Choroid plexus epithelial cell (primary cell): ENCODE measurements at regions not wholly inside any gene's neighbourhood (a gene's known extent, or its start where the extent isn't known, plus 50 kb on each side); places are given as distances from the start of the nearest gene placed in this dataset.

Source experiments
- DNase-seq: peaks from one replicate; pipeline ENCODE4 v3.0.0-alpha.2; 2010; ENCODE audit warnings: low read depth
- H3K4me3 ChIP-seq: 2 replicates; pipeline ENCODE4 v1.5.1; 2011; ENCODE audit warnings: low read depth, mild to moderate bottlenecking, control low read depth, low read length, moderate library complexity
- TF ChIP-seq, protein P1 (sequence below): conservative IDR thresholded peaks from 2 replicates; pipeline ENCODE4 v1.5.1; 2011; ENCODE audit warnings: low read depth, mild to moderate bottlenecking, control low read depth, inconsistent platforms, low read length, moderate library complexity

GRCh38 chr19:56959205-56959604 lies 118.7 kb upstream of the PEG3 start:
- no peak for DNase-seq
- TF ChIP-seq, protein P1, sequence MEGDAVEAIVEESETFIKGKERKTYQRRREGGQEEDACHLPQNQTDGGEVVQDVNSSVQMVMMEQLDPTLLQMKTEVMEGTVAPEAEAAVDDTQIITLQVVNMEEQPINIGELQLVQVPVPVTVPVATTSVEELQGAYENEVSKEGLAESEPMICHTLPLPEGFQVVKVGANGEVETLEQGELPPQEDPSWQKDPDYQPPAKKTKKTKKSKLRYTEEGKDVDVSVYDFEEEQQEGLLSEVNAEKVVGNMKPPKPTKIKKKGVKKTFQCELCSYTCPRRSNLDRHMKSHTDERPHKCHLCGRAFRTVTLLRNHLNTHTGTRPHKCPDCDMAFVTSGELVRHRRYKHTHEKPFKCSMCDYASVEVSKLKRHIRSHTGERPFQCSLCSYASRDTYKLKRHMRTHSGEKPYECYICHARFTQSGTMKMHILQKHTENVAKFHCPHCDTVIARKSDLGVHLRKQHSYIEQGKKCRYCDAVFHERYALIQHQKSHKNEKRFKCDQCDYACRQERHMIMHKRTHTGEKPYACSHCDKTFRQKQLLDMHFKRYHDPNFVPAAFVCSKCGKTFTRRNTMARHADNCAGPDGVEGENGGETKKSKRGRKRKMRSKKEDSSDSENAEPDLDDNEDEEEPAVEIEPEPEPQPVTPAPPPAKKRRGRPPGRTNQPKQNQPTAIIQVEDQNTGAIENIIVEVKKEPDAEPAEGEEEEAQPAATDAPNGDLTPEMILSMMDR, result no peak
- H3K4me3 ChIP-seq, result no peak overlapping the region

GRCh38 chr19:56960959-56961543 lies 120.5 kb upstream of the PEG3 start:
- DNase-seq, result no peak
- H3K4me3 ChIP-seq, result no peak overlapping the region
- TF ChIP-seq, protein P1, result no peak

GRCh38 chr19:56964410-56964920 lies 123.9 kb upstream of the PEG3 start:
- TF ChIP-seq, protein P1, result no peak
- no peak for DNase-seq
- no peak overlapping the region for H3K4me3 ChIP-seq

GRCh38 chr19:56966225-56966696 lies 125.7 kb upstream of the PEG3 start:
- TF ChIP-seq, protein P1, result no peak
- DNase-seq, result no peak
- no peak overlapping the region for H3K4me3 ChIP-seq

- DNase-seq, result no peak
- H3K4me3 ChIP-seq, result no peak overlapping the region
- TF ChIP-seq, protein P1, result no peak
Measured at GRCh38 chr19:56966697-56967299, 126.3 kb upstream of the PEG3 start.

DNA sequence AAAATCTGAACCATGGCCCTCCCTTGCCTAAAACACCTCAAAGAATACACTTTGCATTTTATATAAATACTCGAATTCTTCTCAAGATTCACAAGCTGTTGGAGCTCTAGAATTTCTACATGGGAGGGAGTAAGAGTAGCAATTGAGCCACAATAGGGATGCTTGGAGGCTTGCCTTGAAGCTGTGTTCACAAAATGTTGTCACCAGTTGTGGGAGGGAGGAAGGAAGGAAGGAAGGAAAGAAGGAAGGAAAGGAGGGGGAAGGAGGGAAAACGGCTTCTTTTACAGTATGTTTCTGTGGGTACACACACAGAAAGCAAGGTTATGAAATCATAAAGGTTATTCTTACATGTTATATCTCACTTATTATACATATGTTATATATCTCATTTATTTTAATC lies 128.6 kb upstream of the PEG3 start:
- TF ChIP-seq, protein P1, result no peak
- H3K4me3 ChIP-seq, result no peak overlapping the region
- DNase-seq, result no peak

DNA sequence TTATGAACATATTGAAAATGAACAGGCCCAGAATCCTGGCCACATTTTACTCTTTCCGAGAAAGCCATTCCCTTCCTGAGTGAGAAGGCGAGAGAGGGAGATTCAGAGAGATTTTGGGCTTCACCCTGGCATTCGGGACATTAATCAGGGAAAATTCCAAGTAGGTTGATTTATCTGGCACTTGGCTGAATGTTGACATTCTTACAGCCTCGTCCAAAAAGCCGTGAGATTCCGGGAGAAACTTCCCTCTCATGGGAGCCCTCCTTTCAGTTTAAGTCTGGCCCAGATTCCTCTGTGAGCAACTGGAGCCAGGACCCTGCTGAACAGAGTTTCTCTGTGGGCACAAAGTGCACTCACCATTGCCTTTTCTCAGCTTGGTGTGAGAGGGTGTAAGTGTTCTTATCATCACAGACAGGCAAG lies 129.2 kb upstream of the PEG3 start:
- H3K4me3 ChIP-seq, result no peak overlapping the region
- TF ChIP-seq, protein P1, result no peak
- DNase-seq, result no peak
